ENCODE measurements at regions not wholly inside any gene's neighbourhood (a gene's known extent, or its start where the extent isn't known, plus 50 kb on each side); places are given as distances from the start of the nearest gene placed in this dataset.

DNA sequence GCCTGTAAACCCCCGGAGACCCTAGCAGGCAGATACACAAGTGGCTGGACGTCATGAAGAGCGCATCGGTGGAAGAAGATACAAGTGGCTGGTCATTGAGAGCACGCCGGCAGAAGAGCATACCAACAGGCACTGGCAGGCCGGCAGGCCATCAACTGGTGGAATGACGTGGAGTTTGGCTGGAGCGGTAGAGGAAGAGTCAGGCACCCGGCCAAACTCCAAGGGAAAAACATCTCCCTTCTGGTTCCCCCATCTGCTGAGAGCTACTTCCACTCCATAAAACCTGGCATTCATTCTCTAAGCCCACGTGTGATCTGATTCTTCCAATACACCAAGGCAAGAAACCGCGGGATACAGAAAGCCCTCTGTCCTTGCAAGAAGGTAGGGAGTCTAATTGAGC is 113.4 kb upstream of the NPSR1 start:
- no peaks in the 10 kb centered on the region for H3K4me1 Mint-ChIP-seq
- intact Hi-C loops (cut with micrococcal nuclease): no loop called here

DNA sequence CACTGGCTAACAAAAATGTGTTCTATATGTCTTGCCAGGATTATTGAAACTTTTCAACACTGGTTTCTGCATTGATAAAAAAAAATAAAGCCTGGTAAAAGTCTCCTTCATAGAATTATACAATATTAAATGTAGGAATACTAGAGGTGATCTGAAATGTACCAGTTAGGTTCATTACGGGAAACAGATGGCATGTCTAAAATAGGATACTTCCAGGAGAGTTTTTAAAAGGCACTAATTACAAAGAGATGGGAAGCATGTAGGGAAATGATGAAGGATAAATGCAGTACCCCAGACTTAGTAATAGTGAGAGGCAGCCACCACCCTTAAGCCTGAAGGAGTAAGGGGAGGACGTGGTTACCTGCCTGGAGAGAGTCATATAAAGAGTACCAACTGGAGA is 107.0 kb upstream of the NPSR1 start:
- H3K27me3 Mint-ChIP-seq: no peaks in the 10 kb centered on the region
- ChIA-PET POLR2A (no interaction called here), CTCF (no interaction called here)
- DNase-seq (no peak), ATAC-seq (ENCODE audit: low read depth) (no peak)
- no peak overlapping the region for H3K27ac Mint-ChIP-seq
- H3K4me1 Mint-ChIP-seq: no peaks in the 10 kb centered on the region
- intact Hi-C loops (cut with micrococcal nuclease): no loop called here
- TF ChIP-seq, protein P1, sequence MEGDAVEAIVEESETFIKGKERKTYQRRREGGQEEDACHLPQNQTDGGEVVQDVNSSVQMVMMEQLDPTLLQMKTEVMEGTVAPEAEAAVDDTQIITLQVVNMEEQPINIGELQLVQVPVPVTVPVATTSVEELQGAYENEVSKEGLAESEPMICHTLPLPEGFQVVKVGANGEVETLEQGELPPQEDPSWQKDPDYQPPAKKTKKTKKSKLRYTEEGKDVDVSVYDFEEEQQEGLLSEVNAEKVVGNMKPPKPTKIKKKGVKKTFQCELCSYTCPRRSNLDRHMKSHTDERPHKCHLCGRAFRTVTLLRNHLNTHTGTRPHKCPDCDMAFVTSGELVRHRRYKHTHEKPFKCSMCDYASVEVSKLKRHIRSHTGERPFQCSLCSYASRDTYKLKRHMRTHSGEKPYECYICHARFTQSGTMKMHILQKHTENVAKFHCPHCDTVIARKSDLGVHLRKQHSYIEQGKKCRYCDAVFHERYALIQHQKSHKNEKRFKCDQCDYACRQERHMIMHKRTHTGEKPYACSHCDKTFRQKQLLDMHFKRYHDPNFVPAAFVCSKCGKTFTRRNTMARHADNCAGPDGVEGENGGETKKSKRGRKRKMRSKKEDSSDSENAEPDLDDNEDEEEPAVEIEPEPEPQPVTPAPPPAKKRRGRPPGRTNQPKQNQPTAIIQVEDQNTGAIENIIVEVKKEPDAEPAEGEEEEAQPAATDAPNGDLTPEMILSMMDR (IDR thresholded peaks at IDR 0.05): no peak
- H3K36me3 Mint-ChIP-seq (ENCODE audit: low read depth): no peaks in the 10 kb centered on the region
- H3K4me3 Mint-ChIP-seq: no peak overlapping the region
- H3K9me3 Mint-ChIP-seq: peaks cover 25% of the 10 kb centered on the region

More for the DNA sequence above, 113.4 kb upstream of the NPSR1 start:
- Mint-ChIP-seq H3K4me3 (no peak overlapping the region), H3K9me3 (peaks cover 9% of the 10 kb centered on the region), H3K36me3 (ENCODE audit: low read depth) (no peaks in the 10 kb centered on the region), H3K27me3 (no peaks in the 10 kb centered on the region), H3K27ac (no peak overlapping the region)
- POLR2A ChIA-PET: no interaction called here
- no peak for ATAC-seq (ENCODE audit: low read depth)
- TF ChIP-seq, protein P1 (IDR thresholded peaks at IDR 0.05): no peak
- CTCF ChIA-PET: no interaction called here
- DNase-seq: no peak

DNA sequence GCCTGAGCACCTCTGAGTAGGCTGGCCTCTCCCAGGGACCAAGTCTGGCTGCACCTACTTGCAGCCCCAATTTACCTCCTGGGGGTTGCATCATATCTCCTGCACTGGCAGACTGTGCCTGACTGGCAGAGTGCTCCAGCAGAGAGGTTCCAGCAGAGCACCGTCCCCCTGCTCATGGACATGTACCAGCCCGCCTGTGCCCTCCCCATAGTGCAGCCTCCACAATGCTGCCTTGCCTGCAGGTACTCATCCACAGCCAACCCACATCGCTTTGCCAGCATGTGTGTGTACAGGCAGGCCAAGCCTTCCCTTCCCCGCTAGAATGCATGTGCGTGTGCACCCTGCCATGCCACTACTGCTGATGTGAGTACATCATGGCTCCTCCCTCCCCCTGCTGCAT is 105.5 kb upstream of the NPSR1 start:
- ChIA-PET POLR2A (no interaction called here), CTCF (no interaction called here)
- TF ChIP-seq, protein P1 (IDR thresholded peaks at IDR 0.05): no peak
- DNase-seq (no peak), ATAC-seq (ENCODE audit: low read depth) (no peak)
- Mint-ChIP-seq H3K4me1 (no peaks in the 10 kb centered on the region), H3K4me3 (no peak overlapping the region), H3K36me3 (ENCODE audit: low read depth) (no peaks in the 10 kb centered on the region), H3K27me3 (no peaks in the 10 kb centered on the region), H3K27ac (no peak overlapping the region), H3K9me3 (peaks cover 36% of the 10 kb centered on the region)
- intact Hi-C loops (cut with micrococcal nuclease): no loop called here

DNA sequence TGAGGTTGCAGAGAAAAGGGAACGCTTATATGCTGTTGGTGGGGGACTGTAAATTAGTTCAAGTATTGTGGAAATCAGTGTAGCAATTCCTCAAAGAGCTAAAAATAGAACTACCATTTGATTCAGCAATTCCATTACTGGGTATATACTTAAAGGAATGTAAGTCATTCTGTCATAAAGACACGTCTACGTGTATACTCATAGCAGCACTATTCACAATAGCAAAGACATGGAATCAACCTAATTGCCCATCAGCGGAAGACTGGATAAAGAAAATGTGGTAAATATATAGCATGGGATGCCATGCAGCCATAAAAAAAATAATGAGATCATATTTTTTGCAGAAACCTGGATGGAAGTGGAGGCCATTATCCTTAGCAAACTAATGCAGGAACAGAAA is 100.0 kb upstream of the NPSR1 start:
- peaks cover 32% of the 10 kb centered on the region for H3K9me3 Mint-ChIP-seq
- H3K27me3 Mint-ChIP-seq: no peaks in the 10 kb centered on the region
- CTCF ChIA-PET: no interaction called here

DNA sequence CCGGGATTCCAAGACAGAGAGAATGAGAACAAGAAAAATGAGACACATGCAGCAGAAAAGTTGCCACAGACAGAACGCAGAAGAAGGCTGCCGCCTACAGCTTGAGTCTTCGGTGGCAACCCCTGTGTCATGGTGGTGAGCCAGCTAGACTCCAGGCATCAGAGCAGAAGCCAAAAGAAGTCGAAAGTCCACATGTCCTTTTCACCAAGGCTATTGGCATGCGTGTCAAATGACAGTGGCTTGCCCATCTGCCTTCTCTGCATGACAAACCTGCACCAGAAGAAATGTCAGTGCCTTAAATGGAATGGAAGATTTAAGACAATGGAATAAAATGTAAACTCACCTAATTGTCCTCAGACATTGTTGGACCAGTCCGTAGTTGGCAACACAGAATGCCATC is 93.9 kb upstream of the NPSR1 start:
- no peak for DNase-seq
- intact Hi-C loops (cut with micrococcal nuclease): no loop called here
- Mint-ChIP-seq H3K9me3 (no peaks in the 10 kb centered on the region), H3K4me1 (peaks cover 2% of the 10 kb centered on the region), H3K27me3 (no peaks in the 10 kb centered on the region), H3K36me3 (ENCODE audit: low read depth) (no peaks in the 10 kb centered on the region), H3K27ac (no peak overlapping the region), H3K4me3 (no peak overlapping the region)
- TF ChIP-seq, protein P1 (IDR thresholded peaks at IDR 0.05): no peak
- POLR2A ChIA-PET: no interaction called here
- CTCF ChIA-PET: no interaction called here
- ATAC-seq (ENCODE audit: low read depth): no peak

More for the DNA sequence above, 100.0 kb upstream of the NPSR1 start:
- no peak overlapping the region for H3K27ac Mint-ChIP-seq
- DNase-seq (no peak), ATAC-seq (ENCODE audit: low read depth) (no peak)
- POLR2A ChIA-PET: no interaction called here
- H3K36me3 Mint-ChIP-seq (ENCODE audit: low read depth): no peaks in the 10 kb centered on the region
- no peak overlapping the region for H3K4me3 Mint-ChIP-seq
- H3K4me1 Mint-ChIP-seq: no peaks in the 10 kb centered on the region
- intact Hi-C loops (cut with micrococcal nuclease): no loop called here
- TF ChIP-seq, protein P1 (IDR thresholded peaks at IDR 0.05): no peak
